ENCODE measurements at regions not wholly inside any gene's neighbourhood (a gene's known extent, or its start where the extent isn't known, plus 50 kb on each side); places are given as distances from the start of the nearest gene placed in this dataset.

GRCh38 chr6:144928847-144929246, 643.7 kb downstream of the UTRN start:
- H3K9me2 ChIP-seq (ENCODE audit: insufficient read depth), result peaks cover 10% of the 10 kb centered on the region; the same call in 1 of the 2 replicates
- no peaks in the 10 kb centered on the region for H3K36me3 ChIP-seq (ENCODE audit: insufficient read depth)
- ATAC-seq (no peak), DNase-seq (ENCODE audit: low spot score) (no peak)
- H3K27me3 Mint-ChIP-seq (ENCODE audit: insufficient read depth, low read depth, poor library complexity), result peaks cover 3% of the 10 kb centered on the region
- peaks cover 3% of the 10 kb centered on the region for H3K4me1 Mint-ChIP-seq
- no peaks in the 10 kb centered on the region for H4K20me1 ChIP-seq (replicated peaks; ENCODE audit: insufficient read depth)
- TF ChIP-seq, protein P1, sequence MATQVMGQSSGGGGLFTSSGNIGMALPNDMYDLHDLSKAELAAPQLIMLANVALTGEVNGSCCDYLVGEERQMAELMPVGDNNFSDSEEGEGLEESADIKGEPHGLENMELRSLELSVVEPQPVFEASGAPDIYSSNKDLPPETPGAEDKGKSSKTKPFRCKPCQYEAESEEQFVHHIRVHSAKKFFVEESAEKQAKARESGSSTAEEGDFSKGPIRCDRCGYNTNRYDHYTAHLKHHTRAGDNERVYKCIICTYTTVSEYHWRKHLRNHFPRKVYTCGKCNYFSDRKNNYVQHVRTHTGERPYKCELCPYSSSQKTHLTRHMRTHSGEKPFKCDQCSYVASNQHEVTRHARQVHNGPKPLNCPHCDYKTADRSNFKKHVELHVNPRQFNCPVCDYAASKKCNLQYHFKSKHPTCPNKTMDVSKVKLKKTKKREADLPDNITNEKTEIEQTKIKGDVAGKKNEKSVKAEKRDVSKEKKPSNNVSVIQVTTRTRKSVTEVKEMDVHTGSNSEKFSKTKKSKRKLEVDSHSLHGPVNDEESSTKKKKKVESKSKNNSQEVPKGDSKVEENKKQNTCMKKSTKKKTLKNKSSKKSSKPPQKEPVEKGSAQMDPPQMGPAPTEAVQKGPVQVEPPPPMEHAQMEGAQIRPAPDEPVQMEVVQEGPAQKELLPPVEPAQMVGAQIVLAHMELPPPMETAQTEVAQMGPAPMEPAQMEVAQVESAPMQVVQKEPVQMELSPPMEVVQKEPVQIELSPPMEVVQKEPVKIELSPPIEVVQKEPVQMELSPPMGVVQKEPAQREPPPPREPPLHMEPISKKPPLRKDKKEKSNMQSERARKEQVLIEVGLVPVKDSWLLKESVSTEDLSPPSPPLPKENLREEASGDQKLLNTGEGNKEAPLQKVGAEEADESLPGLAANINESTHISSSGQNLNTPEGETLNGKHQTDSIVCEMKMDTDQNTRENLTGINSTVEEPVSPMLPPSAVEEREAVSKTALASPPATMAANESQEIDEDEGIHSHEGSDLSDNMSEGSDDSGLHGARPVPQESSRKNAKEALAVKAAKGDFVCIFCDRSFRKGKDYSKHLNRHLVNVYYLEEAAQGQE (IDR thresholded peaks at IDR 0.05; ENCODE audit: unreplicated experiment), result no peak
- no peak for TF ChIP-seq ZNF331 (CRISPR knock-in tag; IDR thresholded peaks at IDR 0.05; ENCODE audit: low read depth)
- no peak for TF ChIP-seq CREB1 (CRISPR knock-in tag; IDR thresholded peaks at IDR 0.05; ENCODE audit: low read depth)
- TF ChIP-seq ZNF114 (CRISPR knock-in tag; IDR thresholded peaks at IDR 0.05), result no peak
- TF ChIP-seq, protein P2, sequence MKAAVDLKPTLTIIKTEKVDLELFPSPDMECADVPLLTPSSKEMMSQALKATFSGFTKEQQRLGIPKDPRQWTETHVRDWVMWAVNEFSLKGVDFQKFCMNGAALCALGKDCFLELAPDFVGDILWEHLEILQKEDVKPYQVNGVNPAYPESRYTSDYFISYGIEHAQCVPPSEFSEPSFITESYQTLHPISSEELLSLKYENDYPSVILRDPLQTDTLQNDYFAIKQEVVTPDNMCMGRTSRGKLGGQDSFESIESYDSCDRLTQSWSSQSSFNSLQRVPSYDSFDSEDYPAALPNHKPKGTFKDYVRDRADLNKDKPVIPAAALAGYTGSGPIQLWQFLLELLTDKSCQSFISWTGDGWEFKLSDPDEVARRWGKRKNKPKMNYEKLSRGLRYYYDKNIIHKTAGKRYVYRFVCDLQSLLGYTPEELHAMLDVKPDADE (IDR thresholded peaks at IDR 0.05), result no peak
- TF ChIP-seq JUNB (IDR thresholded peaks at IDR 0.05; ENCODE audit: unreplicated experiment), result no peak
- no peak for TF ChIP-seq EZH2phosphoT487 (IDR thresholded peaks at IDR 0.05; ENCODE audit: unreplicated experiment)
- no peak for TF ChIP-seq ZNF462 (CRISPR knock-in tag; IDR thresholded peaks at IDR 0.05)
- no peak for TF ChIP-seq STAT1 (IDR thresholded peaks at IDR 0.05; ENCODE audit: unreplicated experiment)
- TF ChIP-seq, protein P3, sequence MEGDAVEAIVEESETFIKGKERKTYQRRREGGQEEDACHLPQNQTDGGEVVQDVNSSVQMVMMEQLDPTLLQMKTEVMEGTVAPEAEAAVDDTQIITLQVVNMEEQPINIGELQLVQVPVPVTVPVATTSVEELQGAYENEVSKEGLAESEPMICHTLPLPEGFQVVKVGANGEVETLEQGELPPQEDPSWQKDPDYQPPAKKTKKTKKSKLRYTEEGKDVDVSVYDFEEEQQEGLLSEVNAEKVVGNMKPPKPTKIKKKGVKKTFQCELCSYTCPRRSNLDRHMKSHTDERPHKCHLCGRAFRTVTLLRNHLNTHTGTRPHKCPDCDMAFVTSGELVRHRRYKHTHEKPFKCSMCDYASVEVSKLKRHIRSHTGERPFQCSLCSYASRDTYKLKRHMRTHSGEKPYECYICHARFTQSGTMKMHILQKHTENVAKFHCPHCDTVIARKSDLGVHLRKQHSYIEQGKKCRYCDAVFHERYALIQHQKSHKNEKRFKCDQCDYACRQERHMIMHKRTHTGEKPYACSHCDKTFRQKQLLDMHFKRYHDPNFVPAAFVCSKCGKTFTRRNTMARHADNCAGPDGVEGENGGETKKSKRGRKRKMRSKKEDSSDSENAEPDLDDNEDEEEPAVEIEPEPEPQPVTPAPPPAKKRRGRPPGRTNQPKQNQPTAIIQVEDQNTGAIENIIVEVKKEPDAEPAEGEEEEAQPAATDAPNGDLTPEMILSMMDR (conservative IDR thresholded peaks at IDR 0.05; ENCODE audit: low read depth in 2 of 2), result no peak
- TF ChIP-seq NANOG (IDR thresholded peaks at IDR 0.05; ENCODE audit: borderline replicate concordance), result no peak
- H3K27ac ChIP-seq (ENCODE audit: low read depth), result no peak overlapping the region
- H3K27ac Mint-ChIP-seq, result 0 out of 2 replicates have a peak overlapping the region, but pooled peaks have one; percentile 0
- no peaks in the 10 kb centered on the region; the same call in 2 of the 3 replicates for H3K9me3 Mint-ChIP-seq
- H3K4me3 Mint-ChIP-seq, result no peak overlapping the region
- no peaks in the 10 kb centered on the region; the same call in 1 of the 2 replicates for H3K27me3 ChIP-seq (ENCODE audit: insufficient read depth)
- H3F3A ChIP-seq (replicated peaks; ENCODE audit: low read depth), result no peaks in the 10 kb centered on the region
- H3K4me1 ChIP-seq (ENCODE audit: insufficient read depth), result no peaks in the 10 kb centered on the region
- no peaks in the 10 kb centered on the region; the same call in 2 of the 3 replicates for H3K36me3 Mint-ChIP-seq (ENCODE audit: low read depth)
- no peaks in the 10 kb centered on the region for H3K79me2 ChIP-seq (replicated peaks; ENCODE audit: insufficient read depth)
- peak overlapping the region; percentile 47; the same call in 1 of the 2 replicates for H2AFZ ChIP-seq
- H3K4me3 ChIP-seq, result no peak overlapping the region
- H3K4me2 ChIP-seq, result no peak overlapping the region

All from GM23338 (cell line).